ENCODE measurements at regions not wholly inside any gene's neighbourhood (a gene's known extent, or its start where the extent isn't known, plus 50 kb on each side); places are given as distances from the start of the nearest gene placed in this dataset.

GRCh38 chr2:192570788-192571187, 376.1 kb upstream of the TMEFF2 start:
- Histone ChIP-seq H3K9me3 (ENCODE audit: low read length) (no peaks in the 10 kb centered on the region), H2AFZ (ENCODE audit: low read length) (no peak overlapping the region), H3K4me3 (ENCODE audit: low read length) (no peak overlapping the region), H3F3A (ENCODE audit: low read length, unreplicated experiment) (no peaks in the 10 kb centered on the region), H3K9ac (ENCODE audit: low read length) (no peak overlapping the region), H3K4me2 (ENCODE audit: low read length) (no peak overlapping the region), H3K9me2 (replicated peaks; ENCODE audit: low read length) (no peaks in the 10 kb centered on the region), H3K27me3 (ENCODE audit: low read length) (no peaks in the 10 kb centered on the region), H3K36me3 (ENCODE audit: low read depth, low read length) (no peaks in the 10 kb centered on the region), H3K4me1 (ENCODE audit: insufficient read depth, low read length) (no peaks in the 10 kb centered on the region), H3K27ac (ENCODE audit: low read length) (no peak overlapping the region), H4K20me1 (ENCODE audit: low read length) (no peaks in the 10 kb centered on the region), H3K79me2 (ENCODE audit: low read length) (no peaks in the 10 kb centered on the region)
- POLR2A ChIA-PET (ENCODE audit: unreplicated experiment): interaction anchor here (0.6 kb wide), 1 partner anchor 759 kb away, joined by 4 read pairs; no protein-coding TSS in a partner anchor
- TF ChIP-seq EZH2phosphoT487 (IDR thresholded peaks at IDR 0.05; ENCODE audit: borderline replicate concordance, low read length) (no peak), CTCF (conservative IDR thresholded peaks at IDR 0.05; ENCODE audit: low read depth, low read length) (no peak), EZH2 (IDR thresholded peaks at IDR 0.05; ENCODE audit: low read length, unreplicated experiment) (no peak)
- intact Hi-C loops (cut with micrococcal nuclease): no loop called here
- no TSS peak for BruUV-seq (replicated peaks)
- ATAC-seq (no peak), DNase-seq (no peak)
- CTCF ChIA-PET: no interaction called here

- ChIA-PET POLR2A (ENCODE audit: unreplicated experiment) (no interaction called here), CTCF (no interaction called here)
- Histone ChIP-seq H3K9me2 (replicated peaks; ENCODE audit: low read length) (no peaks in the 10 kb centered on the region), H3K4me2 (ENCODE audit: low read length) (no peak overlapping the region), H3K36me3 (ENCODE audit: low read depth, low read length) (no peaks in the 10 kb centered on the region), H3K4me3 (ENCODE audit: low read length) (no peak overlapping the region), H3K9me3 (ENCODE audit: low read length) (no peaks in the 10 kb centered on the region), H3K27me3 (ENCODE audit: low read length) (no peaks in the 10 kb centered on the region), H2AFZ (ENCODE audit: low read length) (no peak overlapping the region), H4K20me1 (ENCODE audit: low read length) (no peaks in the 10 kb centered on the region), H3K27ac (ENCODE audit: low read length) (no peak overlapping the region), H3K9ac (ENCODE audit: low read length) (no peak overlapping the region), H3K4me1 (ENCODE audit: insufficient read depth, low read length) (no peaks in the 10 kb centered on the region), H3K79me2 (ENCODE audit: low read length) (no peaks in the 10 kb centered on the region), H3F3A (ENCODE audit: low read length, unreplicated experiment) (no peaks in the 10 kb centered on the region)
- DNase-seq: no peak
- TF ChIP-seq EZH2phosphoT487 (IDR thresholded peaks at IDR 0.05; ENCODE audit: borderline replicate concordance, low read length) (no peak), CTCF (conservative IDR thresholded peaks at IDR 0.05; ENCODE audit: low read depth, low read length) (no peak), EZH2 (IDR thresholded peaks at IDR 0.05; ENCODE audit: low read length, unreplicated experiment) (no peak)
- intact Hi-C loops (cut with micrococcal nuclease): no loop called here
- no TSS peak for BruUV-seq (replicated peaks)
- no peak for ATAC-seq
Observed at GRCh38 chr2:192566863-192567262, 372.1 kb upstream of the TMEFF2 start.

GRCh38 chr2:192560326-192560725, 365.6 kb upstream of the TMEFF2 start:
- Histone ChIP-seq H4K20me1 (ENCODE audit: low read length) (no peaks in the 10 kb centered on the region), H2AFZ (ENCODE audit: low read length) (no peak overlapping the region), H3K9me3 (ENCODE audit: low read length) (no peaks in the 10 kb centered on the region), H3K27ac (ENCODE audit: low read length) (no peak overlapping the region), H3K4me1 (ENCODE audit: insufficient read depth, low read length) (no peaks in the 10 kb centered on the region), H3F3A (ENCODE audit: low read length, unreplicated experiment) (no peaks in the 10 kb centered on the region), H3K79me2 (ENCODE audit: low read length) (no peaks in the 10 kb centered on the region), H3K9ac (ENCODE audit: low read length) (no peak overlapping the region), H3K4me3 (ENCODE audit: low read length) (no peak overlapping the region), H3K27me3 (ENCODE audit: low read length) (no peaks in the 10 kb centered on the region), H3K4me2 (ENCODE audit: low read length) (no peak overlapping the region), H3K36me3 (ENCODE audit: low read depth, low read length) (no peaks in the 10 kb centered on the region), H3K9me2 (replicated peaks; ENCODE audit: low read length) (no peaks in the 10 kb centered on the region)
- DNase-seq (no peak), ATAC-seq (no peak)
- CTCF ChIA-PET: no interaction called here
- TF ChIP-seq EZH2phosphoT487 (IDR thresholded peaks at IDR 0.05; ENCODE audit: borderline replicate concordance, low read length): no peak
- no peak for TF ChIP-seq CTCF (conservative IDR thresholded peaks at IDR 0.05; ENCODE audit: low read depth, low read length)
- TF ChIP-seq EZH2 (IDR thresholded peaks at IDR 0.05; ENCODE audit: low read length, unreplicated experiment): no peak
- no TSS peak for BruUV-seq (replicated peaks)
- POLR2A ChIA-PET (ENCODE audit: unreplicated experiment): no interaction called here
- intact Hi-C loops (cut with micrococcal nuclease): no loop called here
